ENCODE measurements at regions not wholly inside any gene's neighbourhood (a gene's known extent, or its start where the extent isn't known, plus 50 kb on each side); places are given as distances from the start of the nearest gene placed in this dataset.

DNA sequence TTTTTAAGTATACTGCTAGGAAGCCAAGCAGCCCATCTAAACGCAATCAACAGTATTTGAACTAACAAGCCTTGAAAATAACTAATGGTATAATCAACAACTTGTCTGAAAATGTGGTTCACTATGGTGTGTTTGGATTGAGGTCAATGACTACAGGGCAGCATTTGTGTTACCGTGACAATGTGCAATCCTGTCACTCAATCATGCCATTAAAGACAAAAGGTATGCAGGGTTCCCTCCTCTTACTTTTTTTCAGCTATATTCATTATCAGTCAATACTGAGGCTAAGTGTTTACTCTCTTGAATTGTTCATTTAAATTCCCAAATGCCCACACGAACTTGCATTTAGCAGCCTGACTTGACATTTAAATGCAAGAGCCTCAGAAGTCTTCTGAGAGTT lies 1099.3 kb upstream of the EPHA6 start:
- no peak for TF ChIP-seq CTCF (IDR thresholded peaks at IDR 0.05)
- TF ChIP-seq POLR2A (IDR thresholded peaks at IDR 0.05) = no peak
- TF ChIP-seq EP300 (IDR thresholded peaks at IDR 0.05) = no peak
- no peak for TF ChIP-seq POLR2AphosphoS5 (IDR thresholded peaks at IDR 0.05)
- H3K4me3 ChIP-seq = no peak overlapping the region
- intact Hi-C loops (cut with DNase I; ENCODE audit: low total_unique reads) = no loop called here
- no peak for DNase-seq
- H3K4me1 ChIP-seq = no peaks in the 10 kb centered on the region
- H3K27me3 ChIP-seq = no peaks in the 10 kb centered on the region
- no peaks in the 10 kb centered on the region for H3K36me3 ChIP-seq
- no peaks in the 10 kb centered on the region for H3K9me3 ChIP-seq
- WGBS, 5 donors = 16 to 34% (median 26%) methylated on average over 3 of the region's 3 CpGs
- H3K27ac ChIP-seq = no peak overlapping the region

- no peaks in the 10 kb centered on the region for H3K9me3 ChIP-seq
- intact Hi-C loops (cut with DNase I; ENCODE audit: low total_unique reads) = no loop called here
- DNase-seq = no peak
- no peak overlapping the region for H3K4me3 ChIP-seq
- no peaks in the 10 kb centered on the region for H3K27me3 ChIP-seq
- no peaks in the 10 kb centered on the region for H3K36me3 ChIP-seq
- TF ChIP-seq CTCF (IDR thresholded peaks at IDR 0.05) (no peak), POLR2AphosphoS5 (IDR thresholded peaks at IDR 0.05) (no peak)
- H3K27ac ChIP-seq = no peak overlapping the region
- no peaks in the 10 kb centered on the region for H3K4me1 ChIP-seq
Observed at GRCh38 chr3:95717048-95717447, 1097.3 kb upstream of the EPHA6 start.

- Histone ChIP-seq H3K36me3 (no peaks in the 10 kb centered on the region), H3K9me3 (no peaks in the 10 kb centered on the region), H3K27me3 (no peaks in the 10 kb centered on the region), H3K4me1 (no peaks in the 10 kb centered on the region), H3K4me3 (no peak overlapping the region), H3K27ac (no peak overlapping the region)
- intact Hi-C loops (cut with DNase I; ENCODE audit: low total_unique reads) = no loop called here
- TF ChIP-seq POLR2A (IDR thresholded peaks at IDR 0.05) (no peak), POLR2AphosphoS5 (IDR thresholded peaks at IDR 0.05) (no peak), CTCF (IDR thresholded peaks at IDR 0.05) (no peak), EP300 (IDR thresholded peaks at IDR 0.05) (no peak)
- DNase-seq = no peak
Observed at GRCh38 chr3:95718168-95718567, 1096.2 kb upstream of the EPHA6 start.

GRCh38 chr3:95719481-95719880 lies 1094.9 kb upstream of the EPHA6 start:
- TF ChIP-seq POLR2A (IDR thresholded peaks at IDR 0.05) = no peak
- TF ChIP-seq EP300 (IDR thresholded peaks at IDR 0.05) = no peak
- TF ChIP-seq CTCF (IDR thresholded peaks at IDR 0.05) = no peak
- TF ChIP-seq POLR2AphosphoS5 (IDR thresholded peaks at IDR 0.05) = no peak
- intact Hi-C loops (cut with DNase I; ENCODE audit: low total_unique reads) = no loop called here
- no peaks in the 10 kb centered on the region for H3K9me3 ChIP-seq
- WGBS, 5 donors = 44 to 71% (median 68%) methylated on average over 4 of the region's 4 CpGs
- no peaks in the 10 kb centered on the region for H3K27me3 ChIP-seq
- no peak overlapping the region for H3K4me3 ChIP-seq
- H3K4me1 ChIP-seq = no peaks in the 10 kb centered on the region
- DNase-seq = no peak
- no peaks in the 10 kb centered on the region for H3K36me3 ChIP-seq
- no peak overlapping the region for H3K27ac ChIP-seq

DNA sequence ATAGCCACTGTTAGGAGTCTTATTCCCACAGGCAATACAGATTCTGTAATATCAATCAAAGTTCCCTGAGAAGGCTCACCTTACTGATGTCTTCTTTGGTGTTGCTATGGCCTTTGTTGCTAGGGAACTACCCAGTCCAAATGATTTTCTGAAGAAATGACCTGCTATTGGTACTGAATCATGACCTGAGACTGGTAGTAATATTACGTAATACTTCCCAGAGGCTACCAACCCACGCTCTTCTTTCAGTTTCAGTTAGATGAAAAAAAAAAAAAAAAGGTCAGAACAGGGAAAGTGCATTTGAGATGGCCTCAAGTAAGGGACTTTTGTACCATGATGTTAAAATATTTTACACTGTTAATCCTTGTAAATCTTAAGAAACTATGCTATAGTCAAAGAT lies 1092.5 kb upstream of the EPHA6 start:
- TF ChIP-seq EP300 (IDR thresholded peaks at IDR 0.05) = no peak
- no peak for TF ChIP-seq CTCF (IDR thresholded peaks at IDR 0.05)
- TF ChIP-seq POLR2A (IDR thresholded peaks at IDR 0.05) = no peak
- TF ChIP-seq POLR2AphosphoS5 (IDR thresholded peaks at IDR 0.05) = no peak
- DNase-seq = no peak
- no peaks in the 10 kb centered on the region for H3K36me3 ChIP-seq
- no peaks in the 10 kb centered on the region for H3K4me1 ChIP-seq
- H3K27me3 ChIP-seq = no peaks in the 10 kb centered on the region
- intact Hi-C loops (cut with DNase I; ENCODE audit: low total_unique reads) = no loop called here
- H3K9me3 ChIP-seq = no peaks in the 10 kb centered on the region
- H3K4me3 ChIP-seq = no peak overlapping the region
- no peak overlapping the region for H3K27ac ChIP-seq
- WGBS, 5 donors = 62 to 82% (median 78%) methylated on average over 2 of the region's 2 CpGs

All from stomach (tissue), 8 donors.